MM.1S (cell line): ENCODE measurements at regions not wholly inside any gene's neighbourhood (a gene's known extent, or its start where the extent isn't known, plus 50 kb on each side); places are given as distances from the start of the nearest gene placed in this dataset.

Experiments used
- CTCF ChIP-seq: fragments of 300-600 bp; sonication (generic); IDR thresholded peaks from 2 replicates; pipeline ENCODE4 v1.5.1; 2016; ENCODE audit warnings: antibody characterized with exemption, low read length, mixed read lengths
- EZH2 ChIP-seq: fragments of 300-600 bp; sonication (generic); optimal IDR thresholded peaks from 2 replicates; pipeline ENCODE3; 2017; ENCODE audit warnings: low read depth, mild to moderate bottlenecking, antibody characterized with exemption, low read length, mixed read lengths

- TF ChIP-seq CTCF = no peak
- TF ChIP-seq EZH2 = no peak
Measured at GRCh38 chr3:166607933-166608521, 770.8 kb upstream of the BCHE start.
